MCF 10A (cell line): ENCODE measurements at regions not wholly inside any gene's neighbourhood (a gene's known extent, or its start where the extent isn't known, plus 50 kb on each side); places are given as distances from the start of the nearest gene placed in this dataset.

Experiments
- BruUV-seq: library from RNA; stranded (reverse); fragments of 400-500 nt; replicated peaks from 2 replicates; lab custom pipeline; 2021; lab: Mats Ljungman, UMichigan
- CTCF ChIA-PET: fragments of 300-600 bp; sonication (Branson Sonifier 250); formaldehyde crosslinking; extraction: SDS; loops from one replicate; lab custom pipeline; 2021; ENCODE audit warnings: antibody characterized with exemption, inconsistent platforms; lab: Yijun Ruan, JAX
- POLR2A ChIA-PET: fragments of 300-600, 350-650 bp; sonication (Branson Sonifier 250); formaldehyde crosslinking; extraction: SDS; loops from one replicate; lab custom pipeline; 2020; ENCODE audit warnings: antibody characterized with exemption, inconsistent platforms; lab: Yijun Ruan, JAX
- DNase-seq: peaks from one replicate; pipeline ENCODE4 v3.0.0-alpha.2; 2018; ENCODE audit not compliant: unreplicated experiment
- H3K27ac Mint-ChIP-seq: one replicate; pipeline ENCODE4 v1.8.0; 2022; ENCODE audit warnings: mild to moderate bottlenecking, low read depth, mixed read lengths; ENCODE audit not compliant: unreplicated experiment
- H3K27me3 Mint-ChIP-seq: one replicate; pipeline ENCODE4 v1.8.0; 2022; ENCODE audit warnings: mixed read lengths; ENCODE audit not compliant: insufficient read depth, unreplicated experiment
- H3K36me3 Mint-ChIP-seq: one replicate; pipeline ENCODE4 v1.8.0; 2022; ENCODE audit warnings: mild to moderate bottlenecking, moderate library complexity, mixed read lengths; ENCODE audit not compliant: insufficient read depth, unreplicated experiment
- H3K4me1 Mint-ChIP-seq: one replicate; pipeline ENCODE4 v1.8.0; 2022; ENCODE audit warnings: mixed read lengths; ENCODE audit not compliant: insufficient read depth, unreplicated experiment
- H3K4me3 Mint-ChIP-seq: one replicate; pipeline ENCODE4 v1.8.0; 2022; ENCODE audit warnings: mild to moderate bottlenecking, moderate library complexity, mixed read lengths; ENCODE audit not compliant: unreplicated experiment
- H3K9me3 Mint-ChIP-seq: one replicate; pipeline ENCODE4 v1.8.0; 2022; ENCODE audit warnings: mixed read lengths; ENCODE audit not compliant: unreplicated experiment
- CTCF ChIP-seq: fragments of 200-600 bp; IDR thresholded peaks from one replicate; pipeline ENCODE4 v1.8.0; 2022; ENCODE audit warnings: antibody characterized with exemption, mild to moderate bottlenecking; ENCODE audit not compliant: unreplicated experiment
- intact Hi-C: fragments of 100-400 bp; cut with micrococcal nuclease; formaldehyde crosslinking; loops from 2 replicates; pipeline ENCODE4 v1.14.1; 2022

GRCh38 chr2:200137691-200138090, 168.8 kb upstream of the SPATS2L start:
- no peaks in the 10 kb centered on the region for H3K9me3 Mint-ChIP-seq
- BruUV-seq, result no TSS peak
- CTCF ChIA-PET, result interaction anchor here (1.2 kb wide), 1 partner anchor 171 kb away, joined by 5 read pairs; no protein-coding TSS in a partner anchor
- no peak overlapping the region for H3K27ac Mint-ChIP-seq
- no peaks in the 10 kb centered on the region for H3K4me1 Mint-ChIP-seq
- TF ChIP-seq CTCF, result no peak
- intact Hi-C loops, result no loop called here
- H3K27me3 Mint-ChIP-seq, result no peaks in the 10 kb centered on the region
- POLR2A ChIA-PET, result interaction anchor here (1.0 kb wide), 1 partner anchor 18 kb away, joined by 3 read pairs; no protein-coding TSS in a partner anchor
- no peak for DNase-seq
- H3K4me3 Mint-ChIP-seq, result no peak overlapping the region
- no peaks in the 10 kb centered on the region for H3K36me3 Mint-ChIP-seq

GRCh38 chr2:200138391-200139124, 167.9 kb upstream of the SPATS2L start:
- no peaks in the 10 kb centered on the region for H3K27me3 Mint-ChIP-seq
- no peaks in the 10 kb centered on the region for H3K9me3 Mint-ChIP-seq
- H3K27ac Mint-ChIP-seq, result no peak overlapping the region
- DNase-seq, result no peak
- BruUV-seq, result no TSS peak
- POLR2A ChIA-PET, result interaction anchor here (0.7 kb wide), 1 partner anchor 17 kb away, joined by 3 read pairs; no protein-coding TSS in a partner anchor
- intact Hi-C loops, result no loop called here
- no peak for TF ChIP-seq CTCF
- CTCF ChIA-PET, result interaction anchor here (0.6 to 1.2 kb wide), 4 partner anchors 8 to 170 kb away, joined by 3 to 5 read pairs (median 4); no protein-coding TSS in a partner anchor
- H3K4me3 Mint-ChIP-seq, result no peak overlapping the region
- H3K4me1 Mint-ChIP-seq, result no peaks in the 10 kb centered on the region
- H3K36me3 Mint-ChIP-seq, result no peaks in the 10 kb centered on the region

GRCh38 chr2:200144571-200144970, 161.9 kb upstream of the SPATS2L start:
- Mint-ChIP-seq H3K4me3 (no peak overlapping the region), H3K27me3 (no peaks in the 10 kb centered on the region), H3K27ac (no peak overlapping the region), H3K9me3 (no peaks in the 10 kb centered on the region), H3K4me1 (no peaks in the 10 kb centered on the region), H3K36me3 (no peaks in the 10 kb centered on the region)
- ChIA-PET CTCF (no interaction called here), POLR2A (no interaction called here)
- DNase-seq, result no peak
- no TSS peak for BruUV-seq
- intact Hi-C loops, result no loop called here
- no peak for TF ChIP-seq CTCF

- Mint-ChIP-seq H3K36me3 (no peaks in the 10 kb centered on the region), H3K27me3 (no peaks in the 10 kb centered on the region), H3K4me3 (no peak overlapping the region), H3K27ac (no peak overlapping the region), H3K9me3 (peaks cover 13% of the 10 kb centered on the region), H3K4me1 (no peaks in the 10 kb centered on the region)
- no peak for TF ChIP-seq CTCF
- DNase-seq, result no peak
- ChIA-PET CTCF (interaction anchor here (1.8 kb wide), 1 partner anchor 16 kb away, joined by 3 read pairs; no protein-coding TSS in a partner anchor), POLR2A (no interaction called here)
- intact Hi-C loops, result no loop called here
- BruUV-seq, result no TSS peak
Measured at GRCh38 chr2:200146501-200146900, 160.0 kb upstream of the SPATS2L start.
